Muscle layer of colon (tissue), 2 donors: ENCODE measurements at regions not wholly inside any gene's neighbourhood (a gene's known extent, or its start where the extent isn't known, plus 50 kb on each side); places are given as distances from the start of the nearest gene placed in this dataset.

ENCODE experiments used
- H3K27ac ChIP-seq: one replicate; pipeline ENCODE4 v1.7.0; 2013; ENCODE audit warnings: low read depth, mild to moderate bottlenecking, low read length, moderate library complexity
- H3K27me3 ChIP-seq, 2 donors: one replicate each; pipeline ENCODE4 v1.7.0; 2013; ENCODE audit warnings: low read length in 2 of 2, mild to moderate bottlenecking in 2 of 2; ENCODE audit not compliant: insufficient read depth in 2 of 2, control insufficient read depth in 1 of 2
- H3K36me3 ChIP-seq: one replicate; pipeline ENCODE4 v1.7.0; 2013; ENCODE audit warnings: mild to moderate bottlenecking, low read length; ENCODE audit not compliant: insufficient read depth
- H3K4me1 ChIP-seq: one replicate; pipeline ENCODE4 v1.7.0; 2013; ENCODE audit warnings: mild to moderate bottlenecking, low read length; ENCODE audit not compliant: insufficient read depth
- H3K4me3 ChIP-seq, 2 donors: one replicate each; pipeline ENCODE4 v1.7.0; 2013; ENCODE audit warnings: low read length in 2 of 2, low read depth in 1 of 2, mild to moderate bottlenecking in 1 of 2, moderate library complexity in 1 of 2
- H3K9ac ChIP-seq: one replicate; pipeline ENCODE4 v1.7.0; 2013; ENCODE audit warnings: low read length
- H3K9me3 ChIP-seq: one replicate; pipeline ENCODE4 v1.7.0; 2013; ENCODE audit warnings: mild to moderate bottlenecking, low read length
- donor health status: abdominal sarcoma.
- donor health status: Adenocarcinoma of cecum.

- no peak overlapping the region for H3K4me3 ChIP-seq
- no peaks in the 10 kb centered on the region for H3K9me3 ChIP-seq
- no peak overlapping the region for H3K27ac ChIP-seq
- H3K27me3 ChIP-seq, result no peaks in the 10 kb centered on the region
- H3K36me3 ChIP-seq, result no peaks in the 10 kb centered on the region
- no peaks in the 10 kb centered on the region for H3K4me1 ChIP-seq
- no peak overlapping the region for H3K9ac ChIP-seq
Observed at GRCh38 chr18:38353149-38353548, 787.6 kb upstream of the CELF4 start.

- Histone ChIP-seq H3K27me3 (no peaks in the 10 kb centered on the region), H3K9ac (no peak overlapping the region), H3K27ac (no peak overlapping the region), H3K36me3 (no peaks in the 10 kb centered on the region), H3K9me3 (no peaks in the 10 kb centered on the region), H3K4me1 (no peaks in the 10 kb centered on the region), H3K4me3 (no peak overlapping the region)
Observed at GRCh38 chr18:38350141-38350540, 784.5 kb upstream of the CELF4 start.

GRCh38 chr18:38330573-38330972 lies 765.0 kb upstream of the CELF4 start:
- H3K4me3 ChIP-seq, result no peak overlapping the region
- no peaks in the 10 kb centered on the region for H3K36me3 ChIP-seq
- H3K27me3 ChIP-seq, result no peaks in the 10 kb centered on the region
- H3K4me1 ChIP-seq, result no peaks in the 10 kb centered on the region
- no peaks in the 10 kb centered on the region for H3K9me3 ChIP-seq
- H3K9ac ChIP-seq, result no peak overlapping the region
- H3K27ac ChIP-seq, result no peak overlapping the region

GRCh38 chr18:38329145-38329544 lies 763.5 kb upstream of the CELF4 start:
- Histone ChIP-seq H3K9ac (no peak overlapping the region), H3K27ac (no peak overlapping the region), H3K27me3 (no peaks in the 10 kb centered on the region), H3K9me3 (no peaks in the 10 kb centered on the region), H3K4me3 (no peak overlapping the region), H3K36me3 (no peaks in the 10 kb centered on the region), H3K4me1 (no peaks in the 10 kb centered on the region)

GRCh38 chr18:38322206-38322605 lies 756.6 kb upstream of the CELF4 start:
- H3K36me3 ChIP-seq, result no peaks in the 10 kb centered on the region
- H3K4me1 ChIP-seq, result no peaks in the 10 kb centered on the region
- no peaks in the 10 kb centered on the region for H3K9me3 ChIP-seq
- H3K9ac ChIP-seq, result no peak overlapping the region
- no peak overlapping the region for H3K4me3 ChIP-seq
- H3K27ac ChIP-seq, result no peak overlapping the region
- H3K27me3 ChIP-seq, result no peaks in the 10 kb centered on the region

- no peaks in the 10 kb centered on the region for H3K27me3 ChIP-seq
- no peaks in the 10 kb centered on the region for H3K36me3 ChIP-seq
- no peaks in the 10 kb centered on the region for H3K4me1 ChIP-seq
- H3K9me3 ChIP-seq, result no peaks in the 10 kb centered on the region
- H3K4me3 ChIP-seq, result no peak overlapping the region
- no peak overlapping the region for H3K27ac ChIP-seq
- H3K9ac ChIP-seq, result no peak overlapping the region
Observed at GRCh38 chr18:38321262-38321661, 755.7 kb upstream of the CELF4 start.

GRCh38 chr18:38318416-38318815 lies 752.8 kb upstream of the CELF4 start:
- H3K4me3 ChIP-seq, result no peak overlapping the region
- no peaks in the 10 kb centered on the region for H3K4me1 ChIP-seq
- no peaks in the 10 kb centered on the region for H3K36me3 ChIP-seq
- no peak overlapping the region for H3K9ac ChIP-seq
- no peak overlapping the region for H3K27ac ChIP-seq
- no peaks in the 10 kb centered on the region for H3K9me3 ChIP-seq
- no peaks in the 10 kb centered on the region for H3K27me3 ChIP-seq

- no peak overlapping the region for H3K9ac ChIP-seq
- H3K27ac ChIP-seq, result no peak overlapping the region
- no peak overlapping the region for H3K4me3 ChIP-seq
- H3K9me3 ChIP-seq, result no peaks in the 10 kb centered on the region
- H3K27me3 ChIP-seq, result no peaks in the 10 kb centered on the region
- H3K4me1 ChIP-seq, result no peaks in the 10 kb centered on the region
- no peaks in the 10 kb centered on the region for H3K36me3 ChIP-seq
Observed at GRCh38 chr18:38313831-38314230, 748.2 kb upstream of the CELF4 start.

GRCh38 chr18:38312532-38312931 lies 746.9 kb upstream of the CELF4 start:
- Histone ChIP-seq H3K36me3 (no peaks in the 10 kb centered on the region), H3K9me3 (no peaks in the 10 kb centered on the region), H3K27me3 (no peaks in the 10 kb centered on the region), H3K9ac (no peak overlapping the region), H3K4me3 (no peak overlapping the region), H3K27ac (no peak overlapping the region), H3K4me1 (no peaks in the 10 kb centered on the region)

- H3K27me3 ChIP-seq, result no peaks in the 10 kb centered on the region
- H3K4me3 ChIP-seq, result no peak overlapping the region
- no peak overlapping the region for H3K9ac ChIP-seq
- no peaks in the 10 kb centered on the region for H3K9me3 ChIP-seq
- H3K36me3 ChIP-seq, result no peaks in the 10 kb centered on the region
- no peaks in the 10 kb centered on the region for H3K4me1 ChIP-seq
- H3K27ac ChIP-seq, result no peak overlapping the region
Observed at GRCh38 chr18:38310936-38311335, 745.3 kb upstream of the CELF4 start.

- H3K27ac ChIP-seq, result no peak overlapping the region
- no peaks in the 10 kb centered on the region for H3K4me1 ChIP-seq
- H3K9ac ChIP-seq, result no peak overlapping the region
- H3K27me3 ChIP-seq, result no peaks in the 10 kb centered on the region
- H3K4me3 ChIP-seq, result no peak overlapping the region
- no peaks in the 10 kb centered on the region for H3K36me3 ChIP-seq
- H3K9me3 ChIP-seq, result no peaks in the 10 kb centered on the region
Observed at GRCh38 chr18:38307914-38308313, 742.3 kb upstream of the CELF4 start.

- no peak overlapping the region for H3K4me3 ChIP-seq
- no peaks in the 10 kb centered on the region for H3K27me3 ChIP-seq
- no peaks in the 10 kb centered on the region for H3K36me3 ChIP-seq
- H3K27ac ChIP-seq, result no peak overlapping the region
- no peak overlapping the region for H3K9ac ChIP-seq
- H3K9me3 ChIP-seq, result no peaks in the 10 kb centered on the region
- H3K4me1 ChIP-seq, result no peaks in the 10 kb centered on the region
Observed at GRCh38 chr18:38305961-38306360, 740.4 kb upstream of the CELF4 start.
